ENCODE measurements at regions not wholly inside any gene's neighbourhood (a gene's known extent, or its start where the extent isn't known, plus 50 kb on each side); places are given as distances from the start of the nearest gene placed in this dataset.

GRCh38 chr9:29981013-29981412 is 2403.4 kb upstream of the ACO1 start:
- FAIRE-seq = no peak

GRCh38 chr9:29999645-30000044 is 2384.8 kb upstream of the ACO1 start:
- H3K4me1 ChIP-seq (ENCODE audit: control insufficient read depth, extremely low read depth, insufficient read depth, low read length) = no peaks in the 10 kb centered on the region
- no peak overlapping the region for H3K4me3 ChIP-seq (ENCODE audit: control insufficient read depth in 2 of 3, extremely low read depth in 1 of 3, insufficient read depth in 2 of 3, low read depth in 1 of 3, low read length in 3 of 3)
- H3K9ac ChIP-seq (ENCODE audit: control insufficient read depth, extremely low read depth, insufficient read depth, low read length) = no peak overlapping the region
- no peaks in the 10 kb centered on the region for H3K9me1 ChIP-seq (ENCODE audit: control insufficient read depth, extremely low read depth, insufficient read depth, low read length)
- FAIRE-seq (no peak), DNase-seq (ENCODE audit: low read depth, low spot score) (no peak)
- dilution Hi-C loops (cut with MboI; ENCODE audit: extremely low pct_ligation_motif_present, low sequenced_read_pairs) = no loop called here
- TF ChIP-seq CTCF (optimal IDR thresholded peaks at IDR 0.05 in 1 of 3, IDR thresholded peaks at IDR 0.05 in 1 of 3, conservative IDR thresholded peaks at IDR 0.05 in 1 of 3; ENCODE audit: extremely low read depth in 1 of 3, insufficient read depth in 2 of 3, low read length in 3 of 3) = no peak
- TF ChIP-seq EZH2 (IDR thresholded peaks at IDR 0.05; ENCODE audit: low read length) = no peak
- no peaks in the 10 kb centered on the region for H3K9me3 ChIP-seq (ENCODE audit: control insufficient read depth, low read depth, low read length)
- H3K36me3 ChIP-seq (ENCODE audit: control insufficient read depth in 2 of 2, extremely low read depth in 1 of 2, insufficient read depth in 2 of 2, low read length in 2 of 2) = no peaks in the 10 kb centered on the region
- no peak overlapping the region for H2AFZ ChIP-seq (ENCODE audit: control insufficient read depth, low read length)
- H4K20me1 ChIP-seq (ENCODE audit: control insufficient read depth, extremely low read depth, insufficient read depth, low read length) = no peaks in the 10 kb centered on the region
- H3K27me3 ChIP-seq (ENCODE audit: control insufficient read depth, extremely low read depth, insufficient read depth, low read length) = no peaks in the 10 kb centered on the region
- H3K27ac ChIP-seq (ENCODE audit: control insufficient read depth, insufficient read depth, low read length) = no peak overlapping the region
- H3K79me2 ChIP-seq (ENCODE audit: control insufficient read depth, insufficient read depth, low read length) = no peaks in the 10 kb centered on the region
- H3K4me2 ChIP-seq (ENCODE audit: control insufficient read depth, extremely low read depth, insufficient read depth, low read depth, low read length) = no peak overlapping the region

More at GRCh38 chr9:29981013-29981412, 2403.4 kb upstream of the ACO1 start:
- no peaks in the 10 kb centered on the region for H3K4me1 ChIP-seq (ENCODE audit: control insufficient read depth, extremely low read depth, insufficient read depth, low read length)
- H3K79me2 ChIP-seq (ENCODE audit: control insufficient read depth, insufficient read depth, low read length) = no peaks in the 10 kb centered on the region
- no peaks in the 10 kb centered on the region for H3K9me1 ChIP-seq (ENCODE audit: control insufficient read depth, extremely low read depth, insufficient read depth, low read length)
- dilution Hi-C loops (cut with MboI; ENCODE audit: extremely low pct_ligation_motif_present, low sequenced_read_pairs) = no loop called here
- H3K36me3 ChIP-seq (ENCODE audit: control insufficient read depth in 2 of 2, extremely low read depth in 1 of 2, insufficient read depth in 2 of 2, low read length in 2 of 2) = no peaks in the 10 kb centered on the region
- H4K20me1 ChIP-seq (ENCODE audit: control insufficient read depth, extremely low read depth, insufficient read depth, low read length) = no peaks in the 10 kb centered on the region
- no peak overlapping the region for H3K4me2 ChIP-seq (ENCODE audit: control insufficient read depth, extremely low read depth, insufficient read depth, low read depth, low read length)
- H2AFZ ChIP-seq (ENCODE audit: control insufficient read depth, low read length) = no peak overlapping the region
- H3K4me3 ChIP-seq (ENCODE audit: control insufficient read depth in 2 of 3, extremely low read depth in 1 of 3, insufficient read depth in 2 of 3, low read depth in 1 of 3, low read length in 3 of 3) = no peak overlapping the region
- H3K9me3 ChIP-seq (ENCODE audit: control insufficient read depth, low read depth, low read length) = no peaks in the 10 kb centered on the region
- no peak overlapping the region for H3K27ac ChIP-seq (ENCODE audit: control insufficient read depth, insufficient read depth, low read length)
- DNase-seq (ENCODE audit: low read depth, low spot score) = no peak
- H3K27me3 ChIP-seq (ENCODE audit: control insufficient read depth, extremely low read depth, insufficient read depth, low read length) = no peaks in the 10 kb centered on the region
- no peak for TF ChIP-seq CTCF (optimal IDR thresholded peaks at IDR 0.05 in 1 of 3, IDR thresholded peaks at IDR 0.05 in 1 of 3, conservative IDR thresholded peaks at IDR 0.05 in 1 of 3; ENCODE audit: extremely low read depth in 1 of 3, insufficient read depth in 2 of 3, low read length in 3 of 3)
- TF ChIP-seq EZH2 (IDR thresholded peaks at IDR 0.05; ENCODE audit: low read length) = no peak
- no peak overlapping the region for H3K9ac ChIP-seq (ENCODE audit: control insufficient read depth, extremely low read depth, insufficient read depth, low read length)

Data from keratinocyte (primary cell).